HCT116 (cell line): ENCODE measurements at regions not wholly inside any gene's neighbourhood (a gene's known extent, or its start where the extent isn't known, plus 50 kb on each side); places are given as distances from the start of the nearest gene placed in this dataset.

Experiments used
- EZH2 ChIP-seq: fragments of 200-600 bp; sonication (generic); IDR thresholded peaks from 2 replicates; pipeline ENCODE4 v1.6.1; 2017; ENCODE audit warnings: antibody characterized with exemption, mixed run types
- EZH2phosphoT487 ChIP-seq: fragments of 200-600 bp; IDR thresholded peaks from 2 replicates; pipeline ENCODE4 v1.6.1; 2018; ENCODE audit warnings: antibody characterized with exemption, borderline replicate concordance
- POLR2A ChIP-seq: IDR thresholded peaks from 2 replicates; pipeline ENCODE4 v1.7.0; 2011; ENCODE audit warnings: borderline replicate concordance; ENCODE audit not compliant: insufficient read depth, insufficient read length; ENCODE audit errors: extremely low read depth
- POLR2AphosphoS5 ChIP-seq: IDR thresholded peaks from 2 replicates; pipeline ENCODE4 v1.6.1; 2011; ENCODE audit warnings: mild to moderate bottlenecking, low read depth, low read length, moderate library complexity
- SIN3A ChIP-seq: IDR thresholded peaks from 2 replicates; pipeline ENCODE4 v1.6.1; 2012; ENCODE audit warnings: low read depth
- YY1 ChIP-seq: IDR thresholded peaks from 2 replicates; pipeline ENCODE4 v1.6.1; 2011; ENCODE audit warnings: low read length, low read depth, moderate library complexity, mild to moderate bottlenecking; ENCODE audit not compliant: insufficient replicate concordance; ENCODE audit errors: extremely low read depth
- TF ChIP-seq, protein P1 (sequence below), 3 experiments: fragments of 200-600 bp in 1 of 3; sonication (generic) in 1 of 3; IDR thresholded peaks in 2 of 3; conservative IDR thresholded peaks in 1 of 3; 2 replicates each; pipeline ENCODE4 v1.5.1; 2012 to 2017; ENCODE audit warnings: low read depth in 2 of 3, low read length in 2 of 3, antibody characterized with exemption in 1 of 3, borderline replicate concordance in 1 of 3, control low read depth in 1 of 3, mild to moderate bottlenecking in 1 of 3, mixed read lengths in 1 of 3, mixed run types in 1 of 3, moderate library complexity in 1 of 3; ENCODE audit not compliant: insufficient read depth in 1 of 3
- TF ChIP-seq, protein P2 (sequence below): IDR thresholded peaks from 2 replicates; pipeline ENCODE4 v1.6.1; 2012; ENCODE audit warnings: low read depth
- TF ChIP-seq, protein P3 (sequence below): IDR thresholded peaks from 2 replicates; pipeline ENCODE4 v1.6.1; 2012

DNA sequence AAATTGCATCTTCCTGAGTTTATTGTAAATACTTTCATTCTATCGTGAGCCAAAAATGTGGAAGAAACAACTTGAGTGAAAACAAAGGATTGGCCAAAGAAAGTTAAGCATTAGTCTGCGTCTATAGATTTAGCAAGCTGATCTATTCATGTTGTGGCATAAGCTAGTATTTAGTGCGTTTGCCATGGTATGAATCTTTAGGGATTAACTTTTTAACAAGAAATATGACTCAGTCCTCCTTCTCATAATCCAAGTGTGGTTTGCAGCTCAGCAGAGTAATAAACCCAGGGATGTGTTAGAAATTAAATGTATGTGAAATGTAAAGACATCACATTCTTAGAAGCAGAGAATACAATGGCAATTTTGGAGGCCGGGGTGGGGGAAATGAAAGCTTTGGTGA lies 1110.9 kb downstream of the NLGN4X start:
- TF ChIP-seq, protein P1, sequence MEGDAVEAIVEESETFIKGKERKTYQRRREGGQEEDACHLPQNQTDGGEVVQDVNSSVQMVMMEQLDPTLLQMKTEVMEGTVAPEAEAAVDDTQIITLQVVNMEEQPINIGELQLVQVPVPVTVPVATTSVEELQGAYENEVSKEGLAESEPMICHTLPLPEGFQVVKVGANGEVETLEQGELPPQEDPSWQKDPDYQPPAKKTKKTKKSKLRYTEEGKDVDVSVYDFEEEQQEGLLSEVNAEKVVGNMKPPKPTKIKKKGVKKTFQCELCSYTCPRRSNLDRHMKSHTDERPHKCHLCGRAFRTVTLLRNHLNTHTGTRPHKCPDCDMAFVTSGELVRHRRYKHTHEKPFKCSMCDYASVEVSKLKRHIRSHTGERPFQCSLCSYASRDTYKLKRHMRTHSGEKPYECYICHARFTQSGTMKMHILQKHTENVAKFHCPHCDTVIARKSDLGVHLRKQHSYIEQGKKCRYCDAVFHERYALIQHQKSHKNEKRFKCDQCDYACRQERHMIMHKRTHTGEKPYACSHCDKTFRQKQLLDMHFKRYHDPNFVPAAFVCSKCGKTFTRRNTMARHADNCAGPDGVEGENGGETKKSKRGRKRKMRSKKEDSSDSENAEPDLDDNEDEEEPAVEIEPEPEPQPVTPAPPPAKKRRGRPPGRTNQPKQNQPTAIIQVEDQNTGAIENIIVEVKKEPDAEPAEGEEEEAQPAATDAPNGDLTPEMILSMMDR (IDR thresholded peaks at IDR 0.05 in 2 of 3, conservative IDR thresholded peaks at IDR 0.05 in 1 of 3; ENCODE audit: borderline replicate concordance in 1 of 3, insufficient read depth in 1 of 3, low read depth in 2 of 3, low read length in 2 of 3) = no peak
- TF ChIP-seq, protein P2, sequence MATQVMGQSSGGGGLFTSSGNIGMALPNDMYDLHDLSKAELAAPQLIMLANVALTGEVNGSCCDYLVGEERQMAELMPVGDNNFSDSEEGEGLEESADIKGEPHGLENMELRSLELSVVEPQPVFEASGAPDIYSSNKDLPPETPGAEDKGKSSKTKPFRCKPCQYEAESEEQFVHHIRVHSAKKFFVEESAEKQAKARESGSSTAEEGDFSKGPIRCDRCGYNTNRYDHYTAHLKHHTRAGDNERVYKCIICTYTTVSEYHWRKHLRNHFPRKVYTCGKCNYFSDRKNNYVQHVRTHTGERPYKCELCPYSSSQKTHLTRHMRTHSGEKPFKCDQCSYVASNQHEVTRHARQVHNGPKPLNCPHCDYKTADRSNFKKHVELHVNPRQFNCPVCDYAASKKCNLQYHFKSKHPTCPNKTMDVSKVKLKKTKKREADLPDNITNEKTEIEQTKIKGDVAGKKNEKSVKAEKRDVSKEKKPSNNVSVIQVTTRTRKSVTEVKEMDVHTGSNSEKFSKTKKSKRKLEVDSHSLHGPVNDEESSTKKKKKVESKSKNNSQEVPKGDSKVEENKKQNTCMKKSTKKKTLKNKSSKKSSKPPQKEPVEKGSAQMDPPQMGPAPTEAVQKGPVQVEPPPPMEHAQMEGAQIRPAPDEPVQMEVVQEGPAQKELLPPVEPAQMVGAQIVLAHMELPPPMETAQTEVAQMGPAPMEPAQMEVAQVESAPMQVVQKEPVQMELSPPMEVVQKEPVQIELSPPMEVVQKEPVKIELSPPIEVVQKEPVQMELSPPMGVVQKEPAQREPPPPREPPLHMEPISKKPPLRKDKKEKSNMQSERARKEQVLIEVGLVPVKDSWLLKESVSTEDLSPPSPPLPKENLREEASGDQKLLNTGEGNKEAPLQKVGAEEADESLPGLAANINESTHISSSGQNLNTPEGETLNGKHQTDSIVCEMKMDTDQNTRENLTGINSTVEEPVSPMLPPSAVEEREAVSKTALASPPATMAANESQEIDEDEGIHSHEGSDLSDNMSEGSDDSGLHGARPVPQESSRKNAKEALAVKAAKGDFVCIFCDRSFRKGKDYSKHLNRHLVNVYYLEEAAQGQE = no peak
- TF ChIP-seq EZH2phosphoT487 = no peak
- TF ChIP-seq POLR2AphosphoS5 = no peak
- no peak for TF ChIP-seq EZH2
- no peak for TF ChIP-seq YY1
- TF ChIP-seq, protein P3, sequence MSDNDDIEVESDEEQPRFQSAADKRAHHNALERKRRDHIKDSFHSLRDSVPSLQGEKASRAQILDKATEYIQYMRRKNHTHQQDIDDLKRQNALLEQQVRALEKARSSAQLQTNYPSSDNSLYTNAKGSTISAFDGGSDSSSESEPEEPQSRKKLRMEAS = no peak
- TF ChIP-seq SIN3A = no peak
- no peak for TF ChIP-seq POLR2A
